H1 (cell line): ENCODE measurements at regions not wholly inside any gene's neighbourhood (a gene's known extent, or its start where the extent isn't known, plus 50 kb on each side); places are given as distances from the start of the nearest gene placed in this dataset.

Experiments used
- CTCF ChIA-PET: fragments of 300-600 bp; sonication (Branson Sonifier 250); formaldehyde crosslinking; loops from one replicate; lab custom pipeline; 2021; ENCODE audit not compliant: partially characterized antibody; lab: Charles Lee
- POLR2A ChIA-PET: fragments of 300-600 bp; sonication (Branson Sonifier 250); formaldehyde crosslinking; loops from one replicate; lab custom pipeline; 2021; ENCODE audit warnings: inconsistent platforms; ENCODE audit not compliant: partially characterized antibody; lab: Charles Lee
- DNase-seq, 2 experiments: peaks; one replicate each; pipeline versions ENCODE4 v3.0.0 to v3.0.0-alpha.2; 2010 to 2022; ENCODE audit warnings: low spot score in 2 of 2, low read depth in 1 of 2, mixed read lengths in 1 of 2
- FAIRE-seq: peaks from 2 replicates; lab custom pipeline; 2011; peaks lifted over from hg19 to GRCh38; lab: Jason Lieb, UNC
- H2AFZ ChIP-seq: 2 replicates; pipeline ENCODE4 v1.8.1; 2012; ENCODE audit warnings: low read length, inconsistent platforms
- H2AK5ac ChIP-seq: 2 replicates; pipeline ENCODE4 v1.6.1; 2013; ENCODE audit warnings: low read depth, low read length
- H2BK120ac ChIP-seq: replicated peaks from 2 replicates; pipeline ENCODE3; 2013; ENCODE audit warnings: low read depth, low read length, inconsistent platforms
- H2BK12ac ChIP-seq: 2 replicates; pipeline ENCODE4 v1.6.1; 2013; ENCODE audit warnings: low read depth, low read length
- H2BK15ac ChIP-seq: 2 replicates; pipeline ENCODE4 v1.6.1; 2013; ENCODE audit warnings: low read length
- H2BK20ac ChIP-seq: 2 replicates; pipeline ENCODE4 v1.6.1; 2013; ENCODE audit warnings: low read length
- H2BK5ac ChIP-seq: 2 replicates; pipeline ENCODE4 v1.6.1; 2013; ENCODE audit warnings: low read depth, low read length
- H3K14ac ChIP-seq: 2 replicates; pipeline ENCODE4 v1.6.1; 2013; ENCODE audit warnings: inconsistent platforms; ENCODE audit not compliant: insufficient read length
- H3K18ac ChIP-seq: 2 replicates; pipeline ENCODE4 v1.6.1; 2013; ENCODE audit warnings: low read length; ENCODE audit errors: extremely low read depth
- H3K23ac ChIP-seq: 2 replicates; pipeline ENCODE4 v1.6.1; 2013; ENCODE audit warnings: inconsistent platforms; ENCODE audit not compliant: insufficient read length
- H3K23me2 ChIP-seq: 2 replicates; pipeline ENCODE4 v1.6.1; 2013; ENCODE audit warnings: low read depth, low read length
- H3K27ac ChIP-seq: 2 replicates; pipeline ENCODE4 v1.6.1; 2011; ENCODE audit warnings: low read depth, low read length, inconsistent platforms
- H3K27me3 ChIP-seq, 4 experiments: replicated peaks in 1 of 4; 1 replicate in 1 of 4; 2 replicates in 3 of 4; pipeline versions ENCODE4 v1.6.1 to v1.8.1; 2011 to 2013; ENCODE audit warnings: low read length in 3 of 4, mild to moderate bottlenecking in 3 of 4, inconsistent platforms in 2 of 4, mixed read lengths in 2 of 4, moderate library complexity in 1 of 4; ENCODE audit not compliant: control insufficient read depth in 3 of 4, insufficient read depth in 3 of 4; ENCODE audit errors: extremely low read depth in 1 of 4
- H3K36me3 ChIP-seq, 4 experiments: 2 replicates each; pipeline versions ENCODE4 v1.6.1 to v1.8.1; 2011 to 2013; ENCODE audit warnings: mild to moderate bottlenecking in 4 of 4, low read length in 3 of 4, moderate library complexity in 2 of 4, control low read depth in 1 of 4, inconsistent platforms in 1 of 4; ENCODE audit not compliant: insufficient read depth in 4 of 4, control insufficient read depth in 2 of 4
- H3K4ac ChIP-seq: replicated peaks from 2 replicates; pipeline ENCODE3; 2013; ENCODE audit warnings: low read length, low read depth, mixed read lengths, inconsistent platforms; ENCODE audit not compliant: insufficient read length
- H3K4me1 ChIP-seq, 4 experiments: replicated peaks in 1 of 4; 1 replicate in 1 of 4; 2 replicates in 3 of 4; pipeline versions ENCODE4 v1.6.1 to v1.8.1; 2011 to 2013; ENCODE audit warnings: low read length in 3 of 4, inconsistent platforms in 2 of 4, mixed read lengths in 1 of 4; ENCODE audit not compliant: insufficient read depth in 4 of 4, control insufficient read depth in 3 of 4
- H3K4me2 ChIP-seq, 2 experiments: 2 replicates each; pipeline versions ENCODE4 v1.6.1 to v1.8.1; 2011 to 2013; ENCODE audit warnings: low read depth in 2 of 2, low read length in 2 of 2, control low read depth in 1 of 2, inconsistent platforms in 1 of 2, mild to moderate bottlenecking in 1 of 2; ENCODE audit not compliant: insufficient read depth in 1 of 2
- H3K4me3 ChIP-seq, 4 experiments: fragments of 200-600, 300-600 bp in 1 of 4; sonication (generic), shearing (Covaris generic), sonication (Bioruptor Twin) in 1 of 4; 2 replicates each; pipeline versions ENCODE4 v1.5.1 to v1.8.1; 2011 to 2016; ENCODE audit warnings: low read length in 4 of 4, low read depth in 3 of 4, control low read depth in 2 of 4, inconsistent platforms in 2 of 4, mild to moderate bottlenecking in 2 of 4, mixed read lengths in 1 of 4, moderate library complexity in 1 of 4; ENCODE audit not compliant: insufficient read depth in 2 of 4; ENCODE audit errors: extremely low read depth in 1 of 4
- H3K56ac ChIP-seq: replicated peaks from 2 replicates; pipeline ENCODE3; 2013; ENCODE audit warnings: low read depth, mild to moderate bottlenecking, mixed read lengths, low read length, inconsistent platforms; ENCODE audit not compliant: insufficient read length
- H3K79me1 ChIP-seq: 2 replicates; pipeline ENCODE4 v1.6.1; 2013; ENCODE audit warnings: low read depth, low read length, control low read depth
- H3K79me2 ChIP-seq, 2 experiments: 2 replicates each; pipeline versions ENCODE4 v1.6.1 to v1.8.1; 2012 to 2013; ENCODE audit warnings: low read length in 2 of 2, mild to moderate bottlenecking in 2 of 2, inconsistent platforms in 1 of 2; ENCODE audit not compliant: insufficient read depth in 2 of 2, control insufficient read depth in 1 of 2
- H3K9ac ChIP-seq, 4 experiments: replicated peaks in 1 of 4; 1 replicate in 1 of 4; 2 replicates in 3 of 4; pipeline versions ENCODE4 v1.6.1 to v1.8.1; 2011 to 2013; ENCODE audit warnings: low read depth in 3 of 4, low read length in 3 of 4, control low read depth in 2 of 4, mild to moderate bottlenecking in 2 of 4, moderate library complexity in 2 of 4, inconsistent platforms in 1 of 4; ENCODE audit errors: extremely low read depth in 1 of 4
- H3K9me3 ChIP-seq, 2 experiments: 2 replicates each; pipeline versions ENCODE4 v1.6.1 to v1.8.1; 2012 to 2013; ENCODE audit warnings: mild to moderate bottlenecking in 2 of 2, moderate library complexity in 2 of 2, control low read depth in 1 of 2, inconsistent platforms in 1 of 2, low read depth in 1 of 2, low read length in 1 of 2, mixed read lengths in 1 of 2; ENCODE audit not compliant: insufficient read depth in 2 of 2
- H4K20me1 ChIP-seq, 2 experiments: replicated peaks in 1 of 2; 2 replicates each; pipeline versions ENCODE3 to v1.8.1; 2011 to 2013; ENCODE audit warnings: inconsistent platforms in 2 of 2, low read length in 2 of 2, mild to moderate bottlenecking in 1 of 2; ENCODE audit not compliant: insufficient read depth in 2 of 2, control insufficient read depth in 1 of 2
- H4K5ac ChIP-seq: 2 replicates; pipeline ENCODE4 v1.6.1; 2013; ENCODE audit warnings: low read length, low read depth, mixed read lengths, inconsistent platforms; ENCODE audit not compliant: insufficient read length
- H4K8ac ChIP-seq: 2 replicates; pipeline ENCODE4 v1.8.0; 2013; ENCODE audit warnings: mild to moderate bottlenecking, moderate library complexity, low read length, inconsistent platforms; ENCODE audit not compliant: insufficient read depth; ENCODE audit errors: extremely low read depth
- H4K91ac ChIP-seq: replicated peaks from 2 replicates; pipeline ENCODE3; 2013; ENCODE audit warnings: low read length, mixed read lengths, inconsistent platforms; ENCODE audit not compliant: insufficient read length
- EZH2 ChIP-seq: fragments of 200-600 bp; sonication (generic); IDR thresholded peaks from 2 replicates; pipeline ENCODE4 v1.7.1; 2012; ENCODE audit warnings: low read depth, mild to moderate bottlenecking, moderate library complexity, low read length, inconsistent platforms; ENCODE audit not compliant: severe bottlenecking
- KDM5A ChIP-seq: fragments of 200-600 bp; IDR thresholded peaks from 2 replicates; pipeline ENCODE4 v1.7.1; 2012; ENCODE audit warnings: mild to moderate bottlenecking, low read length, inconsistent platforms, mixed read lengths
- RXRA ChIP-seq: IDR thresholded peaks from 2 replicates; pipeline ENCODE4 v1.6.1; 2011; ENCODE audit warnings: low read depth, mild to moderate bottlenecking, low read length, moderate library complexity; ENCODE audit not compliant: insufficient read depth
- SIX5 ChIP-seq: IDR thresholded peaks from 2 replicates; pipeline ENCODE4 v1.6.1; 2011; ENCODE audit warnings: mild to moderate bottlenecking, low read depth, low read length
- SP2 ChIP-seq: IDR thresholded peaks from 2 replicates; pipeline ENCODE4 v1.6.1; 2012; ENCODE audit warnings: mild to moderate bottlenecking, low read length, inconsistent platforms
- SP4 ChIP-seq: IDR thresholded peaks from 2 replicates; pipeline ENCODE4 v1.6.1; 2012; ENCODE audit warnings: low read length, inconsistent platforms
- ZNF274 ChIP-seq: IDR thresholded peaks from 2 replicates; pipeline ENCODE4 v1.7.0; 2012; ENCODE audit warnings: low read length, borderline replicate concordance; ENCODE audit errors: extremely low read depth
- WGBS, 2 experiments: shearing (Covaris generic) in 1 of 2; methylation state at CpG; one replicate each; pipeline versions ENCODE4 v1.1.6 to v1.1.7; 2013 to 2015; ENCODE audit warnings: low lambda C conversion rate in 2 of 2, mixed read lengths in 2 of 2, inconsistent platforms in 1 of 2, low coverage in 1 of 2, missing lambda C conversion rate in 1 of 2; ENCODE audit not compliant: insufficient replicate concordance in 2 of 2, insufficient coverage in 1 of 2, insufficient read length in 1 of 2; ENCODE audit errors: extremely low coverage in 1 of 2, missing lambda C conversion rate in 1 of 2; 5-methylcytosine and 5-hydroxymethylcytosine counted together

DNA sequence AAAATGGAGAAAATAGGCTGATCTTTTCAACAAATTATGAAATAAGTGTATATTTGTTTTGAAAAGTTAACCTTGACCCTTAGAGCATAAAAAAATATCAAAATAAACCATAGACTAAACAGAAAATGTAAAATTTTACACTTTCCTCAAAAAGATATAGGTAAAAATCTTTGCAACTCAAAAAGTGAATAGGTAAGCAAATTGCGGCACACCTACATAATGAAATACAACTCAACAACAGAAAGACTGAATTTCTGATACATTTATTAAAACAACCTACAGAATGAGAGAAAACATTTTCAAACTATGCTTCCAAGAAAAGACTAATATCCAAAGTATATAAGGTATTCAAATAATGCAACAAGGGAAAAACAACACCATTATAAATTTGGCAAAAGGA, 425.7 kb upstream of the KHDRBS2 start:
- Histone ChIP-seq H3K18ac (no peak overlapping the region), H4K5ac (no peak overlapping the region), H3K79me1 (no peaks in the 10 kb centered on the region), H2AK5ac (no peak overlapping the region), H2BK20ac (no peak overlapping the region), H3K9ac (no peak overlapping the region), H2BK5ac (no peak overlapping the region), H2BK15ac (no peak overlapping the region), H3K23ac (no peak overlapping the region), H4K20me1 (no peaks in the 10 kb centered on the region), H3K56ac (no peak overlapping the region), H3K4ac (no peak overlapping the region), H3K4me3 (no peak overlapping the region), H2BK12ac (no peak overlapping the region), H3K14ac (no peak overlapping the region), H3K23me2 (no peaks in the 10 kb centered on the region), H3K79me2 (no peaks in the 10 kb centered on the region), H3K9me3 (no peaks in the 10 kb centered on the region), H3K27me3 (no peaks in the 10 kb centered on the region), H3K36me3 (no peaks in the 10 kb centered on the region), H4K8ac (no peak overlapping the region), H4K91ac (no peak overlapping the region), H3K4me2 (no peak overlapping the region), H2BK120ac (no peak overlapping the region), H3K27ac (no peak overlapping the region), H3K4me1 (peaks cover 0 to 3% (median 1%) of the 10 kb centered on the region in 4 experiments; a peak in 3 of 7 replicates), H2AFZ (no peak overlapping the region)
- DNase-seq (no peak), FAIRE-seq (no peak)
- CTCF ChIA-PET: no interaction called here
- POLR2A ChIA-PET: no interaction called here
- 100% methylated on average over 1 of the region's 1 CpG; no CpG with 5 or more reads in 1 of the 2 experiments for WGBS, 2 experiments
- no peak for TF ChIP-seq EZH2
- no peak for TF ChIP-seq SIX5
- no peak for TF ChIP-seq ZNF274
- no peak for TF ChIP-seq KDM5A
- TF ChIP-seq SP4: no peak
- no peak for TF ChIP-seq RXRA
- no peak for TF ChIP-seq SP2
